ENCODE measurements at regions not wholly inside any gene's neighbourhood (a gene's known extent, or its start where the extent isn't known, plus 50 kb on each side); places are given as distances from the start of the nearest gene placed in this dataset.

- TF ChIP-seq, protein P1, sequence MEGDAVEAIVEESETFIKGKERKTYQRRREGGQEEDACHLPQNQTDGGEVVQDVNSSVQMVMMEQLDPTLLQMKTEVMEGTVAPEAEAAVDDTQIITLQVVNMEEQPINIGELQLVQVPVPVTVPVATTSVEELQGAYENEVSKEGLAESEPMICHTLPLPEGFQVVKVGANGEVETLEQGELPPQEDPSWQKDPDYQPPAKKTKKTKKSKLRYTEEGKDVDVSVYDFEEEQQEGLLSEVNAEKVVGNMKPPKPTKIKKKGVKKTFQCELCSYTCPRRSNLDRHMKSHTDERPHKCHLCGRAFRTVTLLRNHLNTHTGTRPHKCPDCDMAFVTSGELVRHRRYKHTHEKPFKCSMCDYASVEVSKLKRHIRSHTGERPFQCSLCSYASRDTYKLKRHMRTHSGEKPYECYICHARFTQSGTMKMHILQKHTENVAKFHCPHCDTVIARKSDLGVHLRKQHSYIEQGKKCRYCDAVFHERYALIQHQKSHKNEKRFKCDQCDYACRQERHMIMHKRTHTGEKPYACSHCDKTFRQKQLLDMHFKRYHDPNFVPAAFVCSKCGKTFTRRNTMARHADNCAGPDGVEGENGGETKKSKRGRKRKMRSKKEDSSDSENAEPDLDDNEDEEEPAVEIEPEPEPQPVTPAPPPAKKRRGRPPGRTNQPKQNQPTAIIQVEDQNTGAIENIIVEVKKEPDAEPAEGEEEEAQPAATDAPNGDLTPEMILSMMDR (IDR thresholded peaks at IDR 0.05): no peak
- no peak for TF ChIP-seq POLR2A (IDR thresholded peaks at IDR 0.05)
- TF ChIP-seq POLR2AphosphoS5 (IDR thresholded peaks at IDR 0.05): no peak
Measured at GRCh38 chr7:155217634-155218033, 80.0 kb upstream of the INSIG1 start.
